ENCODE measurements at regions not wholly inside any gene's neighbourhood (a gene's known extent, or its start where the extent isn't known, plus 50 kb on each side); places are given as distances from the start of the nearest gene placed in this dataset.

DNA sequence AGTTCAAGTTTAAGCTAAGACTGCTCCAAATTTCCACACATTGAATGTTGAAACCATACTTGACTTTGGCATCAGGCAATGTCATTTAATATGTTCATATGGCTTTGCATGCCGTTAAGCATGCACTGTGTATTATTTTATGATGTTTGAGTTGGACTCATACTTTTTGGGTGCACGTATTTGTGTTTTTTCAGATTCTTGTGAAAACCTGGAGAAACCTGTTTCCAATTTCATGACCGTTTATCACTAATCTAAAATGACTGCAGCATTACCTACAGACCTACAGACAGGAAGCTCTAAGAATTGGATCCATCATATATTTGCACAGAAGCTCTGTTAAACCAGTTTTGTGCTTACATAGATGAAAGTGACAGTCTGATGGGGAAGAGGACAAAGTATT, 1093.0 kb upstream of the INTU start:
- TF ChIP-seq ZNF274 (IDR thresholded peaks at IDR 0.05; ENCODE audit: low read depth, low read length) = no peak
- TF ChIP-seq YY1 (IDR thresholded peaks at IDR 0.05; ENCODE audit: insufficient read depth, insufficient read length) = no peak
- TF ChIP-seq SUZ12 (IDR thresholded peaks at IDR 0.05; ENCODE audit: extremely low read depth, insufficient read depth, insufficient read length) = no peak
